ENCODE measurements at regions not wholly inside any gene's neighbourhood (a gene's known extent, or its start where the extent isn't known, plus 50 kb on each side); places are given as distances from the start of the nearest gene placed in this dataset.
"Not testable (repeated sequence)": the region's sequence is repeated elsewhere in the genome, so short reads cannot be mapped to it uniquely, and the experiment has no call there.

DNA sequence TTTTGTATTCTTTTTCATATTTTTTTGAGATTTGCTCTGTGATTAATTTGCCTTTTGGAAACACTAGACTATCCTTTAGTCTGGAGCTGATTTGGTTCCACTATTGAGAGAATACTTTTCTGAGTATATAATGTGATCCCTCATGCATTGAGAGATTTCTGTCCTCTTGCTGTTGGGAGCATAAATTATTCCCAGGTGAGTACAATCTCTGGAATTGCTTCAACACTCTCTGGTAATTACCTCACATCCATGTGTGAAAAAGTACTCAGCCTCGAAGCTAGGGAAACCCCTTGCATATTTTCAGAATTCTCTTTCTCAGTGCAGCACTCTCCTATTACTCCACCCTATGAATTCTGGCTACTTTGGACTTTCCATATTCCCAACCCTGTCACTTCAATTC, 550.0 kb downstream of the RAPGEF2 start:
- DNase-seq (ENCODE audit: low spot score) = no peak

DNA sequence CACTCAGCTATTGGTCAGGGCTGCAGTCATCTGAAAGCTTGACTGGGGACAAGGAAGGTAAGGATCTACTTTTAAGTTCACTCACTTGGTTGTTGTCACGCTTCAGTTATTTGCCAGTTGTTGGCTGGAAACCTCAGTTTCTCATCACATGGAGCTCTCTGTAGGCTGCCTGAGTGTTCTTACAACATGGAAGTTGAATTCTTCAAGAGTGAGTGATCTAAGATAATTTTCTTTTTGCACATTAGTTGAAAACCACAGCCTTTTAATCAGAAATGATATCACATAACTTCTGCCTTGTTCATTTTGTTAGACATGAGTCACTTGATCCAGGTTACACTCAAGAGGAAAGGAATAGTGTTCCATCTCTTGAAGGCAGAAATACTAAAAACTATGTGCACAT, 552.7 kb downstream of the RAPGEF2 start:
- DNase-seq (ENCODE audit: low spot score) = no peak

DNA sequence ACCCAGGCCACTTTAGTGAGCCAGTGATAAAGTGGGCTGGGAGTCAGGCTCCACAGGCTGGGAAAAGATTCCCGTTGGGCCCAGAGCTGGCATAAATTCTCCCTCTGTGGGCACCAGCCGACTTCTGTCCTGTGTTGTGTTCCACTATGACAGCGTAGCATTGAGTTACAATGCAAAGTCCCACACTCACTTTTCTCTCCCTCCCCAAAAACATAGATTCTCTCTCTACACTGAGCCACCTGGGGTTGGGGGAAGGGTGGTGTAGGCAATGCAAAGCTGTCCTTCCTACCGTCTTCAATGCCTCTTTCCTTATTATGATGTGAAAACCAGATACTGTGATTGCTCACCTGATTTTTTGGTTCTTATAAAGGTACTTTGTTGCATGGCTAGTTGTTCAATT, 566.2 kb downstream of the RAPGEF2 start:
- DNase-seq (ENCODE audit: low spot score) = no peak

DNA sequence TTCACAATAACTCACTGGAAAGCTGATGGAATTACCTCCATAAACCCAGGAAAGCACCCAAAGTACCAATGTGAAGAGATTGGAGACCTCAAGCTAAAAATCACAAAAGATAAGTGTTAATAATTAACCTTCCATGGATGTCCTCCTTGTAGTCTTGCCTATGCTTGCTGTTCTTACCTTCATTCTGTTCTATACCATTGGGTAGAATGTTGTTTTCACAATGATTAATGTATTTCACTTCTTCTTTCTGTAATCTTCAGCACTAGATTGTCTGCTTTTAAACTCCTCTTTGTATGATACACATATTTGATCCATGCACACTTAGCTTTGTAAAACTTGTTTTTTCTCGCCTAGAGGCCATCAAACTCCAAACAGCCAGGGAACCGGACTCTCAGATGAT, 570.3 kb downstream of the RAPGEF2 start:
- DNase-seq (ENCODE audit: low spot score) = no peak

DNA sequence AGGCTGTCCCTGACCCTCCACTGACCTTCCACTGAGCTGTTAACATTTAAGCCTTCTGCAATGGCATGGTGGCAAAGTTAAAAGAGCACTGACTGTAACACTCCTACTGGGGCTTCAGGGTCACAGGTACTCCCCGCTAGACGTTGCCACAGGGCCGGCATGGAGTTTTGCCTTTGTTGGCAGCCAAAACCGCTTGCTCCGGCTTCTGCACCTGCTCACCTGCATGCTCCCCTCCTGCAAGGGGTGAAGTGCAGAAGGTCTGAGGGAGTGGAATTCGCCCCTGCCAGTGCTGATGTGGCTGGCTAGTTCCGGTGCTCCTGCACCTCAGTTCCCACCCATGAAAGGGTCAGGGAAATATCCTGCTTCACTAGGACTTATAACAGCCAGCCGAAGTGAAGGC, 571.4 kb downstream of the RAPGEF2 start:
- no peak for DNase-seq (ENCODE audit: low spot score)

DNA sequence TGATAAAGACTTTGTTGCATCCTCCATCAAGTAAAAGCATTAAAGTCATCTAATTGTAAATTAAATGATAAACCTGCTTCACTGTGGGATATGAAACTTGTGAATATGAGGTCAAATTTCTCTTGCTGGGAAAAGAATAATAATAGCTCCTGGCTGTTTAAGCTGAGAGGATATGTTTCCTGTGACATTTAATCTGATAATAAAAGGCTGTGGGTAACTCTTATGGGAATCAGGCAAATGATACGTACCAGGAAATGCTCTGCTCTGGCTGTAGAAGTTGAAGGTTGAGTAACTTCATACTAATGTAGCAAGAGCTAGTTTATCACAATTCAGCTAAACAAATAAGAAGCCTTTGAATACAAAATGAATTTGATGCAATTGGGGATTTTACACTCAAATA, 574.6 kb downstream of the RAPGEF2 start:
- DNase-seq (ENCODE audit: low spot score) = no peak

DNA sequence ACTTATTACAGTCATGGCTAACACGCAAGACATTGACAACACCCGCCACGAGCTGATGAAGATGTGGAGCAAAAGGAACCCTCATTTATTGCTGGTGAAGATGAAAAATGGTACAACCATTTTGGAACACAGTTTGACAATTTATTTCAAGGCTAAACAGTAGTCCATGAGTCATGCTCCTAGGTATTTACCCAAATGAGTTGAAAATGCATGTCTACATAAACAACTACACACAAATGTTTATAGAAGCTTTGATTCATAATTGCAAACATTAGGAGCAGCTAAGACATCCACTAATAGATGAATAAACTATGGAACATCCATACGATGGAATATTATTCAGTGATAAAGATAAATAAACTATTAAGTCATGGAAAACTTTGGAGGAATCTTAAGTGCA, 580.1 kb downstream of the RAPGEF2 start:
- DNase-seq (ENCODE audit: low spot score) = no peak

DNA sequence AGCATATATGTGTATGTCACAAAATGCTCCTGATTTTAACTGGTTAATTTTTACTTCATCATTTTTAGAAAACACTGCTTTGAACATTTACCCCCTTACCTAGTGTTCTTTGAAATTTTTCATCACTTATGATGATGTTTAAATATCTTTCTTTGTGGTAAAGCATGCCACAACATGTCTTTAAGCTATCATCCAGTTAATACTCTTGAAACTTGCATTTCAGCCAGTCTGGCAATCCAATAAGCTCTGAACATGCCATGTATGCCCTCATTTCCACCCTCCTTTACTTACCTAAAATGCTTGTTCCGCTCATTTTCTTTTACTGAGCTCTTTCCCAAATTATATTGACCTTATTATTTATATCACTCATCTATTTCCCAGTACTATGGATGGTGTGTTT, 581.2 kb downstream of the RAPGEF2 start:
- DNase-seq (ENCODE audit: low spot score) = no peak

DNA sequence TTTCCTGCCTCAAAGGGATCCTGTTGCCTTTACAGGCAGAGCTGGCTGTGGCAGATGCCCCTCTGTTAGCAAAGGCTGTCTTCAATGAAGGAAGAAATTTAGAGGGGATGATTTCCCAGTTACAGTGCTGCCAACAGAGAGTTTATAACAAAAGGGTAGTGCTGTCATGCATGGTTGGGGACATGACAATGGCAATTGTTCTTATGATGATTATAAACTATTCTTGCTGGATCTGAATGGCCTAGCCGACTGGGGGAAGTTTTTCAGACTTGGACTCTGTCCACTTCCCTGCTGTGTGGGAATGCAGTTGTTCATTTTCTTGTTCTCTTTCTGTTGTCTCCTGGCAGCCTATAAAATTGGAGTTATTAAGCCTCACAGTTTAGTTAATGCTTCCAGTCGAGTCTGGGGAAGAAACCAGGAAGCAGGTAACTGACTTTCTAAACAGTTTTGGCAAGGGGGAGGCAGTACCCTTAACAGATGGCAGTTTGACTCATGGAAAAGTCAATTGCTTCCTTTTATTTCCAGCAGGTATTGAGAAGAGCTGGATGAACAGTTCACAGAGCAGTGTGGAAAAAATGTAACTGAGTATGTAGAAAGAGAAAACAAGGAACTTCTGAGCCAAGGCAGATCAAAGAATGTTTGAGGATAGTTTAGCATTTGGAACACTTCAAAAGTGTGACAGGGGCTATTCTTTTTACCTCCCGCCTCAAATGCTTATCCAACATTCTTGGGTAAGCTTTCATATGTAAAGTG, 582.6 kb downstream of the RAPGEF2 start:
- DNase-seq (ENCODE audit: low spot score) = no peak

DNA sequence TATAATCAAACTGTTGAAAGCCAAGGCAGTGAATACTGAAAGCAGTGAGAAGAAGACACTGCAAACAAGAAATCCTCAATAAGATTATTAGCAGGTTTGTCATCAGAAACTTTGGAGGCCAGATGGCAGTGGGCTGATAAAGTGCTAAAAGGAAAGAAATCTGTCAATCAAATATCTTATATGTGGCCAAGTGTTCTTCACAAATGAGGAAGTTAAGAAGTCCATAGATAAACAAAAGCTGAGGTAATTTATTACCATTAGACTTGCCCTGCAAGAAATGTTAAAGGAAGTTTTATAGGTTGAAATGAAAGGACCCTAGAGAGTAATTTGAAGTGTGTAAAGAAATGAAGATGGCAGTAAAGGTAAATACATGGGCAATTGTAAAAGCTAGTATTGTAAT, 586.6 kb downstream of the RAPGEF2 start:
- no peak for DNase-seq (ENCODE audit: low spot score)

DNA sequence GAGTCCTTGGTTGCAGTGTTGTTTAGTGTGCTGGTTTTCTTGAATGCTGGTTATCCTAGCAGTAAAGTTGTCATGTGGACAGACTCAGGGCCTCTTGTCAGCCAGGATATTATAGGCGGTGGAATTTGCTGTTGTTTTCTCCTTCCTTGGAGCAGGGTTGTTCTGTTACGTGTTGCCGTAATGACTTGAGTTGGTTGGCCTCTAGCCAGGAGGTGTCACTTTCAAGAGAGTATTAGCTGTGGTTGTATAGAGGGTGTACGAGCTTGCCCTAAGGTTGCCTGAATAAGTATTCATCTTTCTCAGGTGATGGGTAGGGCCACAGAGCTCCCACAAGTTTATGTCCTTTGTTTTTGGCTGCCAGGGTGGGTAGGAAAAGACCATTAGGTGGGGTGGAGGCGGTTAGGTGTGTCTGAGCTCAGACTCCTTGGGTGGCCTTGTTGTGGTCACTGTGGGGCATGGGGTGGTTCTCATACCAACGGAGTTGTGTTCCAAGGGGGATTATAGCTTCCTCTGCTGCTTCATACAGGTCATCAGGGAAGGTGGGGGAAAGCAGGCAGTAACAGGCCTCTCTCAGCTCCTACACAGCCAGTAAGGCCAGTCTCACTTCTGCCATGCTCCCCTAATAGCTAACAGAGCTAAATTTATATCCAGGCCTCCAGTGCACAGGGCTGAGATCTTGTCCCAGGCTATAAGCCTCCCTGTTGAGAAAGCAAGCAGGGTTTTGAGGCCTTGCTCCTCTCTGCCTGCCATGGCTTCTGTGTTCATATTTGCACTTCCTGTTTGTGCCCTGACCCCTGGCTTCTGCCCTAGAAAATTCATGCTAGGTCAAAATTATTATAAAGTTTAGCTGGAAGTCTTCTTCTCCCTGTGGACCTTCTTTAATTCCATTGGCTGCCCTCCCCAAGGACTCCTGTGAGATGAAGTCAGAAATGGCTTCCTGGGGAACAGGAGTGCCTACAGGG, 594.7 kb downstream of the RAPGEF2 start:
- DNase-seq (ENCODE audit: low spot score) = no peak

DNA sequence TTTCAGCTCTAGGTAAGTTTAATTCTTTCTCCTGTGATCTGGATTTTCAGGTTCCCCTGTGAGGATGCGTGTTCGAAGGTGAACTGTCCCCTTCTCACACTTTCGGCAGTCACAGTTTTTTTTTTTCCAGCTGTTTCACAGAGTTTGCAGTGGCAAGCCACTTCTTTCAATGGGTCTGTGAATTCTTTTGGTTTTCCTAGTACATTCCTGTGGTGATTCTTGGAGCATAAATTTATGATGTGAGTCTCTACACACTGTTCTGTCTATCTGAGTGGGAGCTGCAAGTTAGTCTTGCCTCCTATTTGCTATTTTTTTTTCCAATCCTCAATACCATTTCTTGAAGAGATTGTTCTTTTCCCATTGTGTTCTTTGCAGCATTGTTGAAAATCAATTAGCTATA, 595.5 kb downstream of the RAPGEF2 start:
- no peak for DNase-seq (ENCODE audit: low spot score)

DNA sequence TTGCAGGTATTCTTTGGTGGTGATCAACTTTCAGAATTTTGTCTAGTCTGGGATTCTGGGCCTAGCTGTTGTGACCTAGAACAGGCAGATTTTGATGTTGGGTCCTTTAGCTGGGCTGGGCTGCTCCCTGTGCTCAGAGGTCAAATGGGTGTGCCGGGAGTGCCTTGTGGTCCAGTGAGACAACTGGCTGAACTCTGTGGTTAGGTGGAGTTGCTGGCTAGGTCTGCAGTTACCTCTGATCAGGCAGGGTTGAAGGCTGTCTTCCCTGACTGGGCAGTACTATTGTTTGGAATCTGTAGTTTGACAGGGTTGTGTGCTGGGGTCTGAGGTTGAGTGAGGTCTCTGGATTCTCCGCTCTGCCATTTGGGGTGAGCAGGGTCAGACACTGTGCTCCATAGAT, 599.3 kb downstream of the RAPGEF2 start:
- DNase-seq (ENCODE audit: low spot score) = no peak

DNA sequence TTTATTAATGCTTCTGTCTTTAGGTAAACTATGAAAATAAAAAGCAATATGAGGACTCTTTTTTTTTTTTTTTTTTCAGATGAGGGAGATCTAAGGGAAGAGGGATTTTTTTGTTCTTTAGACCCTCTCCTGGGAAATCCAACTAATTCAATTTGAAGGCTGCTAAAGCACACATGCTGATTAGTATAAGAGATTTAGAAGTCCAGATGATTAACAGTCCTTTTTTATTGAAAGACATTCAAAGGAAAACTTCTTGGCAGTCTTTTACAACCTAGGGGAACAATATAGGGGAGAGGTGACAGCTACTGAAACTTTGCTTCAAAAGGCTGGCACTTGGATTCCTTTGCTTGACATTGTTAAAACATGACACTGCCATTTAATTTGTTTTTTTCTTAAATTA, 602.5 kb downstream of the RAPGEF2 start:
- no peak for DNase-seq (ENCODE audit: low spot score)

DNA sequence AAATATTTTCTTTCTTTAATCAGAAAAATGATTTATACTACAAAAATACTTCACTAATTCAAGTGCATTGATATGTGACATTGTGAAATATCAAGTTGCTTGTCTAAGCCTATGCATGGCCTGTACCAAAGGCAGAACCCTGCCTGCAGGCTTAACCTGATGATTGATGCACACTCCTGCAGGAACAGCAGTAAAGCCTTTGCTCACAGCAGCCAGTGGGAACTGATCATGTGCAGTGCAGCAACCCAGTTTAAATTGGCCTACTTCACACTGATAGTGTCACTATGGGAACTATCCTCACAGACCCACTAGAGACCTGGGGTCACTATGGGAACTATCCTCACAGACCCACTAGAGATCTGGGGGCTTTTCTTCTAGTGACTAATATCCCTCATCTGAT, 603.8 kb downstream of the RAPGEF2 start:
- DNase-seq (ENCODE audit: low spot score) = no peak

DNA sequence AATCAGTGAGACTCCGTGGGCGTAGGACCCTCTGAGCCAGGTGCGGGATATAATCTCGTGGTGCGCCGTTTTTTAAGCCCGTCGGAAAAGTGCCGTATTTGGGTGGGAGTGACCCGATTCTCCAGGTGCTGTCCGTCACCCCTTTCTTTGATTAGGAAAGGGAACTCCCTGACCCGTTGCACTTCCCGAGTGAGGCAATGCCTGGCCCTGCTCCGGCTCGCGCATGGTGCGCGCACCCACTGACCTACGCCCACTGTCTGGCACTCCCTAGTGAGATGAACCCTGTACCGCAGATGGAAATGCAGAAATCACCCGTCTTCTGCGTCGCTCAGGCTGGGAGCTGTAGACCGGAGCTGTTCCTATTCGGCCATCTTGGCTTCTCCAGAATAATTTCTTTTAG, 612.3 kb downstream of the RAPGEF2 start:
- not testable (repeated sequence) for DNase-seq (ENCODE audit: low spot score)

DNA sequence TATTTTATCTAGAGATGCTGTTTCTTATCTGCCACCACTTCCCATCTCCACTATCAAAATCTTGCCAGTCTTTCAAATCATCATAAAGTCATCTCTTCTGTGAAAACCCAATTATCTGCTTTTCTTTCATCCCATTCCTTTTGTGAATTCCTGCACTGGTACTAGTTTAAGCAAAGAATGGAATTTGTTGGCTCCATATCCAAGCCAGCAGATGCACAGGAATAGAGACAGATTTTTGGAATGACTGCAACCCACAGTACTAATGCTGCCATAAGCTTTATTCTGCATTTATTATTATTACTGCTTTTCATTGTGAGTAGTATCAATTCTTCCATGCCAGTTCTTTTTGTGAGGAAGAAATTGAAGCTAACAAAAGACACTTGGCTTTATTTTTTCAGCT, 616.7 kb downstream of the RAPGEF2 start:
- DNase-seq (ENCODE audit: low spot score) = peak; percentile 26

DNA sequence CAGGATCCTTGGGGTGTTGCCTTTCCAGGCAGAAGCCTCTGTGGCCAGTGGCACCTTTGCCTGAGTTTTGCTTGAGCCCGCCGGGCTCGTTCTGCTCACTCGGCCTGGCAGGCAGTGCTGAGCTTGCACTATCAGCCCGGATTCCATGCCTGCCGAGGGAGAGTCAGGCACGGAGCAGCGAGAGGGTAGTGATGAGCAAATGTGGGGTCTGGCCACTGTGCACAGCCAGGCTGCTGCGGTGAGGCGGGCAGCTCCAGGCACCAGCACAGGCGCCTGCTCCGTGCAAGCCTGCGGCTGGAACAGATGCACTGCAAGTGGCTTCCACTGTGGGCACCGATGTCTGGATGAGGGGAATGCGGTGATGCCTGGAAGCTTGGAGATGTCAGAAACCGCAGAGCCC, 619.2 kb downstream of the RAPGEF2 start:
- no peak for DNase-seq (ENCODE audit: low spot score)

DNA sequence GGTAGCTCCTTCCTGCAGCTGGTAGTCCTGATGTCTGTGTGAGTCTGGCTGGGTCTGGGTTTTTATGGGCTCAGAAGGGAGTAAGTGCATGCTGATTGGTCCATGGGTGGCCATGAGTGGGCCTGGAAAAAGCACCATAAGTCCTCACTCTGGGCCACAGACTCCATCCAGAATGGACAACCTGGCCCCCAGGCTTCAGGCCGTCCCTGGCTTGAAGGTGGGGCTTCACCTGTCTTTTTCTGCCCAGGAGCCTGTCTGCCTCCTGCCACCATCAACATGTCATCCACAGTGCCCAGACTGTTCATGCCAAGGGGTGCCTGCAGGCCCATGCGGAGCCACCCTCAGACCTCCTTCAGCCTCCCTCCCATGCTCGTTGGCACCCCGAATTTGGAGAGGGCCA, 620.0 kb downstream of the RAPGEF2 start:
- DNase-seq (ENCODE audit: low spot score) = no peak

DNA sequence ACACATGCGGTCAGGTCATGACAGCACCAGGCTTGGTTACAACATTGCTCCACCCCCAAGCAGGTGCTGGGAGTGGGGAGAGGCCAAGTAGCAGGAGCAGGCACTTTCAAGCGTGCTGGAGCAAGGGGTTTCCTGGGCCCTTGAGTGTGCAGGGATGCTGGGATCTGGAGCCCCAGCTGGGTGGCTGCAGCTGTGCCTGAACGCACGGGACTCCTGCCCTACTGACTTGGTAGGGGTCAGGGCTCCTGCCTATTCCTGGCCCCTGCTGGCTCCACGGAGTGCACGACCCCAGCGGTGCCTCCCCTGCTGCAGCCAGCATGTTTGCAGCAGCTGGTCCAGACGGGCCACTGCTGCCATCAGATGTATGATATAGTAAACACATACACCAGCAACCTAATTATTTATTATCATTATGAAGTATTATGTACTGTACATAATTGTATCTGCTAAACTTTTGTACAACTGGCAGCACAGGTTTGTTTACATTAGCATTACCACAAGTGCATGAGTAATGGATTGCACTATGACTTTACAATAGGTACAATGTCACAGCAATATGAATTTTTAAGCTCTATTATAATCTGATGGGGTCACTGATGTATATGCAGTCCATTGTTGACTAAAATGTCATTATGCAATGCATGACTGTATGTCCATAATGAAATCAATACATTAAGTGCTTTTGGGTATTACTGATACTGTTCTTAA, 620.6 kb downstream of the RAPGEF2 start:
- no peak for DNase-seq (ENCODE audit: low spot score)

DNA sequence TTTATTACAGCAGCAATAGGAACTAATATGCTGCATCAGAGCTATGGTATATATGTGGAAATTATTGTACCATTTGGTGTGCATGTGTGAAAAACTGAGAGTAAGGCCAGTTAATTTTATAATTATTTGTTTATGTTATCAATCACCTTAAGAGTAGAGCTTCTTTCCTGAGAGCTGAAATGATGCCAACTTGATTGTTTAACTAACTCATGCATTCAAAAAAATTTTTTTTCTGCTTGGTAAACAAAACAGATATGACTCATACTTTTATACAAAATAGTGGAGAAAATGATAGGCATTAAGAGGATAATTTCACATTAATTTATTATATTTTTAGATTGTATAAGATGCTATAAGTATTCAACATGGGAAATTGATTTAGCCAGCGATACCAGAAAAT, 622.7 kb downstream of the RAPGEF2 start:
- DNase-seq (ENCODE audit: low spot score) = no peak
